ENCODE measurements at regions not wholly inside any gene's neighbourhood (a gene's known extent, or its start where the extent isn't known, plus 50 kb on each side); places are given as distances from the start of the nearest gene placed in this dataset.

DNA sequence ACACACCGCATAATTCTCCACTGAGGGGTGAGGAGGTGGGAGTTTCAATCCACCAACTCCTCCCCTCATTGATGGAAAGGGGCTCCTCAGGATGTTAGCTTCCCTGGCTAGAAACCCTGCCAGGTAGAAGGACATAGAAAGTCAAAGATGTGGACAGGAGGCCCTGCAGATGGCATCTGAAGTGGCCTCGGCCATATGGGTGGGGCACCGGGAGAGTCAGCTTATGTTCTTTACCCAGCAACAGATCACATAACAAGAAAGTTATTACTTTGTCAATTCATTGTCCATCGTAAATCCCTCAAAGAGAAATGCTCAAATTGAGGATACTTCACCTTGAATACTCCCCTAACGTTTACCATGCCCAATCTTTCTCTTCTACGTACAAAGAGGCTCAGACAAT, 97.3 kb upstream of the ARHGEF3 start:
- TF ChIP-seq MAX (IDR thresholded peaks at IDR 0.05): no peak
- TF ChIP-seq, protein P1, sequence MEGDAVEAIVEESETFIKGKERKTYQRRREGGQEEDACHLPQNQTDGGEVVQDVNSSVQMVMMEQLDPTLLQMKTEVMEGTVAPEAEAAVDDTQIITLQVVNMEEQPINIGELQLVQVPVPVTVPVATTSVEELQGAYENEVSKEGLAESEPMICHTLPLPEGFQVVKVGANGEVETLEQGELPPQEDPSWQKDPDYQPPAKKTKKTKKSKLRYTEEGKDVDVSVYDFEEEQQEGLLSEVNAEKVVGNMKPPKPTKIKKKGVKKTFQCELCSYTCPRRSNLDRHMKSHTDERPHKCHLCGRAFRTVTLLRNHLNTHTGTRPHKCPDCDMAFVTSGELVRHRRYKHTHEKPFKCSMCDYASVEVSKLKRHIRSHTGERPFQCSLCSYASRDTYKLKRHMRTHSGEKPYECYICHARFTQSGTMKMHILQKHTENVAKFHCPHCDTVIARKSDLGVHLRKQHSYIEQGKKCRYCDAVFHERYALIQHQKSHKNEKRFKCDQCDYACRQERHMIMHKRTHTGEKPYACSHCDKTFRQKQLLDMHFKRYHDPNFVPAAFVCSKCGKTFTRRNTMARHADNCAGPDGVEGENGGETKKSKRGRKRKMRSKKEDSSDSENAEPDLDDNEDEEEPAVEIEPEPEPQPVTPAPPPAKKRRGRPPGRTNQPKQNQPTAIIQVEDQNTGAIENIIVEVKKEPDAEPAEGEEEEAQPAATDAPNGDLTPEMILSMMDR (IDR thresholded peaks at IDR 0.05): no peak
- TF ChIP-seq RNF2 (IDR thresholded peaks at IDR 0.05; ENCODE audit: borderline replicate concordance, low read depth): no peak
- TF ChIP-seq SMC3 (IDR thresholded peaks at IDR 0.05): no peak
- TF ChIP-seq RFX5 (IDR thresholded peaks at IDR 0.05): no peak
- TF ChIP-seq MYC (IDR thresholded peaks at IDR 0.05; ENCODE audit: borderline replicate concordance, low read length): no peak
